ENCODE measurements at regions not wholly inside any gene's neighbourhood (a gene's known extent, or its start where the extent isn't known, plus 50 kb on each side); places are given as distances from the start of the nearest gene placed in this dataset.

- TF ChIP-seq IRF3 (IDR thresholded peaks at IDR 0.05; ENCODE audit: low read depth, low read length): no peak
- no peak for TF ChIP-seq EZH2phosphoT487 (IDR thresholded peaks at IDR 0.05; ENCODE audit: borderline replicate concordance, low read depth)
- no peak for TF ChIP-seq SIN3A (IDR thresholded peaks at IDR 0.05; ENCODE audit: borderline replicate concordance, low read depth, low read length)
- TF ChIP-seq JUND (IDR thresholded peaks at IDR 0.05): no peak
- TF ChIP-seq FOXJ3 (CRISPR knock-in tag; IDR thresholded peaks at IDR 0.05): no peak
- no peak for TF ChIP-seq USF2 (IDR thresholded peaks at IDR 0.05; ENCODE audit: borderline replicate concordance, low read depth, low read length)
- no peak for TF ChIP-seq TEAD4 (IDR thresholded peaks at IDR 0.05; ENCODE audit: borderline replicate concordance, insufficient read depth)
- no peak for TF ChIP-seq MEF2A (IDR thresholded peaks at IDR 0.05; ENCODE audit: borderline replicate concordance, low read depth)
- TF ChIP-seq MAX (IDR thresholded peaks at IDR 0.05; ENCODE audit: low read depth): no peak
- TF ChIP-seq RXRA (IDR thresholded peaks at IDR 0.05; ENCODE audit: borderline replicate concordance, low read depth): no peak
- no peak for TF ChIP-seq GATA2 (CRISPR knock-in tag; IDR thresholded peaks at IDR 0.05)
- Histone ChIP-seq H3F3A (replicated peaks; ENCODE audit: insufficient read depth) (no peaks in the 10 kb centered on the region), H3K4me1 (ENCODE audit: control insufficient read depth in 1 of 2, insufficient read depth in 2 of 2, low read depth in 1 of 2, low read length in 1 of 2) (peaks cover 0 to 9% of the 10 kb centered on the region in 2 experiments; a peak in 2 of 4 replicates), H3K4me3 (ENCODE audit: low read depth in 2 of 2, low read length in 1 of 2) (no peak overlapping the region), H3K9ac (no peak overlapping the region), H3K9me3 (no peaks in the 10 kb centered on the region), H3K4me2 (no peak overlapping the region), H3K9me2 (no peaks in the 10 kb centered on the region), H3K27me3 (ENCODE audit: insufficient read depth) (no peaks in the 10 kb centered on the region), H3K79me2 (ENCODE audit: insufficient read depth) (no peaks in the 10 kb centered on the region), H4K20me1 (ENCODE audit: insufficient read depth) (no peaks in the 10 kb centered on the region), H3K27ac (ENCODE audit: low read depth in 2 of 2, low read length in 1 of 2) (no peak overlapping the region), H3K36me3 (replicated peaks in 1 of 2; ENCODE audit: control insufficient read depth in 1 of 2, insufficient read depth in 2 of 2, low read length in 1 of 2) (no peaks in the 10 kb centered on the region), H2AFZ (ENCODE audit: low read depth) (no peak overlapping the region)
- WGBS (ENCODE audit: low lambda C conversion rate): 45% methylated on average over 2 of the region's 2 CpGs
- ChIA-PET CTCF (no interaction called here), POLR2A (no interaction called here)
- DNase-seq: no peak
These were observed 94.7 kb downstream of the DIRAS2 start for GRCh38 chr9:90547896-90548295.

GRCh38 chr9:90552317-90552716 lies 90.3 kb downstream of the DIRAS2 start:
- CTCF ChIA-PET: no interaction called here
- Histone ChIP-seq H2AFZ (ENCODE audit: low read depth) (no peak overlapping the region), H3K4me3 (ENCODE audit: low read depth in 2 of 2, low read length in 1 of 2) (no peak overlapping the region), H3K27me3 (ENCODE audit: insufficient read depth) (no peaks in the 10 kb centered on the region), H3K9me3 (no peaks in the 10 kb centered on the region), H4K20me1 (ENCODE audit: insufficient read depth) (no peaks in the 10 kb centered on the region), H3K36me3 (replicated peaks in 1 of 2; ENCODE audit: control insufficient read depth in 1 of 2, insufficient read depth in 2 of 2, low read length in 1 of 2) (no peaks in the 10 kb centered on the region), H3K27ac (ENCODE audit: low read depth in 2 of 2, low read length in 1 of 2) (no peak overlapping the region), H3F3A (replicated peaks; ENCODE audit: insufficient read depth) (no peaks in the 10 kb centered on the region), H3K4me1 (ENCODE audit: control insufficient read depth in 1 of 2, insufficient read depth in 2 of 2, low read depth in 1 of 2, low read length in 1 of 2) (no peaks in the 10 kb centered on the region), H3K4me2 (no peak overlapping the region), H3K9ac (no peak overlapping the region), H3K9me2 (no peaks in the 10 kb centered on the region), H3K79me2 (ENCODE audit: insufficient read depth) (no peaks in the 10 kb centered on the region)
- WGBS (ENCODE audit: low lambda C conversion rate): 0% methylated on average over 1 of the region's 1 CpG
- TF ChIP-seq POLR2AphosphoS5 (IDR thresholded peaks at IDR 0.05; ENCODE audit: low read depth, low read length): no peak
- TF ChIP-seq IRF3 (IDR thresholded peaks at IDR 0.05; ENCODE audit: low read depth, low read length): no peak
- no peak for TF ChIP-seq MAX (IDR thresholded peaks at IDR 0.05; ENCODE audit: low read depth)
- no peak for TF ChIP-seq TCF12 (IDR thresholded peaks at IDR 0.05)
- TF ChIP-seq MXI1 (IDR thresholded peaks at IDR 0.05; ENCODE audit: low read depth, low read length): no peak
- no peak for TF ChIP-seq NRF1 (IDR thresholded peaks at IDR 0.05; ENCODE audit: low read depth, low read length)
- no peak for TF ChIP-seq USF1 (IDR thresholded peaks at IDR 0.05; ENCODE audit: borderline replicate concordance, low read depth)
- POLR2A ChIA-PET: no interaction called here
- no peak for DNase-seq

All from SK-N-SH (cell line).